ENCODE measurements at regions not wholly inside any gene's neighbourhood (a gene's known extent, or its start where the extent isn't known, plus 50 kb on each side); places are given as distances from the start of the nearest gene placed in this dataset.

DNA sequence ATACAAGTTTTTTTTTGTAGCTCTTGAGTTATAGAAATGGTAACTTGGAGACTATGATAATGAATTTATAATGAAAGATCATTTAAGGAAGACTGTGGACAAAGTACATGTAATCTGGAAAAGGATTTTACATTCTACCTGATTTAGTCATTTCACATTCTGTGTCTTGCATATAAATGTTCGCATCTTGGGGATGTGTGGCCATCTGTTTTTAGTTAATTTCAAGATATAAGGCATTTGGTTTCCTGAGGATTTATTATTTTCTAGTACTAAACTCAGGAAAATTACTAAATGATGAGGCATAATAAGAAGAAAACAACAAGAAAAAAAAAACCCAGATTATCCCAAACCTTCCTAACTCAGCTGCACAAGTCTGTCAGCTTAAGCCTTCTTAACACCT lies 112.7 kb upstream of the PRL start:
- no peak for TF ChIP-seq RAD21 (conservative IDR thresholded peaks at IDR 0.05 in 1 of 2, IDR thresholded peaks at IDR 0.05 in 1 of 2)
- no peak for TF ChIP-seq CTCF (IDR thresholded peaks at IDR 0.05)
